GM19023 (cell line): ENCODE measurements at regions not wholly inside any gene's neighbourhood (a gene's known extent, or its start where the extent isn't known, plus 50 kb on each side); places are given as distances from the start of the nearest gene placed in this dataset.
"Not testable (repeated sequence)": the region's sequence is repeated elsewhere in the genome, so short reads cannot be mapped to it uniquely, and the experiment has no call there.

Experiments used
- ATAC-seq: cut with Tn5 transposase; IDR thresholded peaks from one replicate; pipeline ENCODE4 v1.9.1; 2021; ENCODE audit warnings: mild to moderate bottlenecking, moderate library complexity; ENCODE audit not compliant: unreplicated experiment

DNA sequence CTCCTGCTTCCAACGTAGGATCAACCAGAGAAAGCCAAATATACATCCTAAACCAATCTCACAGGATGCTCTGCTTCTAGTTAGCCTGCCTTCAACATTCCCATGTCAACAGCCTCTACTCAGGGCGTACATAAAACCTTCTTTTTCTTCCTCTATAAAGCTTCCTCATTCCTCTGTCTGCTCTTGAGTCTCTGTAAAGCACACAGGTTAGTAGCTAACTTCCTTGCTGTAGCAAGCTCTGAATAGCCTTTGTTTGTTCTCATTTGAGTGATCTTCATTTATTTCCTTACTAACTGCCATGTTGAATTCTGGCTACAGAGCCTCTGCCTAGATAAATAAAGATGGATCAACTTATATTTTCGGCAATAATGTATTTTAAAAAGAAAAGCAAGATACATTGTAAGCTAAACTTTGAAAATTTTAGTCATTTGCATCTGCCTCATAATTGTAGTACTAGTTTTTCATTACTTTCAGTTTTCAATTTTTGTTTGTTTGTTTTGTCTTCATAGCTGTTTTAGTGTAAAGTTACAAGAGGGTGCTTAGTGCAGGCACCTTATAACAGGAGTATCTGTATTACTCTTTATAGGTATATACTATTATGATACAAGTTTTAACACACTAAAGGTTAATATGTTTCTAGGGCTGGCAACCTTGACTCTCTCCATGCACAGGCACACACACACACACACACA lies 498.2 kb downstream of the PYDC2 start:
- peak; percentile 56 for ATAC-seq

DNA sequence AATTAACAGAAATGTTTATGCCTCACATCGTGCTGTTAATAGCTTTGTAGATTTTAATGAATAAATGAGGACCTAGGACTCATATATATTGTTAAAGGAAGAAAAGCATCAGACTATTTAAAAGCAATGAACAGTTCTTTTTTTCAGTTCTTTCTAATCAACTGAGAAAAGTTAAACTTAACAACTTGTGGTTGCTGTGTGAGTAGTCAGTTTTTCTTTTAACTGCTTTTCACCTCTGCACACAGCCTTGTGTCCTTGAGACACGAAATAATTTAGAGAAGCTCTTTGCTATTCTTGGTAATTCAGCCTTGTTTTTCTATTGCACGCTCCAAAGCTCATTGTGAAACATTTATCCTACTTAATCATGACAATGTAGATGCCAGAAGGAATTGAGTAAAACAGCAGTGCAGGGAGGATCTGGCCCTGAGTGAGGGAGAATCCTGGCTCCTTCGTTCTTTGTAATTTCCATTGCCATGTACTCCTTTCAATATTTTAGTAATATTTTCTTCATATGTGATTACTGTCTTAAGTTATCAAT lies 499.0 kb downstream of the PYDC2 start:
- ATAC-seq: no peak

DNA sequence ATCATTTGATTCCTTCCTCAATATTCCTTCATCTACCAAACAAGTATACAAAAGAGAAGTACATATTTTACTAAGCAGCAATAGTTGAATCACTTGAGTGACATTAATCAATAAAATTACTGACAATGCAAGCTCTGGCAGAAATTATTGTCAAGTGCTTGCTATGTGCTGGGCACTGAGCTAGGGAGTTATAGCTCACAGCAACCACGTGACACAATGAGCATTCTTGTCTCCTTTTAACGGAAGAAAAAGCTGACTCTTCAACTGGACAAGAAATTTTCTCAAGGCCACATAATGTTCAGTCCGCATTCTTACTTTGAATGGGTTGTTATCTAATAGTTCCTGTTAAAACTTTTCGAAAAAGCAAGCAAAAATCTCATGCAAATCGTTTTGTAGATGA lies 500.1 kb downstream of the PYDC2 start:
- no peak for ATAC-seq

DNA sequence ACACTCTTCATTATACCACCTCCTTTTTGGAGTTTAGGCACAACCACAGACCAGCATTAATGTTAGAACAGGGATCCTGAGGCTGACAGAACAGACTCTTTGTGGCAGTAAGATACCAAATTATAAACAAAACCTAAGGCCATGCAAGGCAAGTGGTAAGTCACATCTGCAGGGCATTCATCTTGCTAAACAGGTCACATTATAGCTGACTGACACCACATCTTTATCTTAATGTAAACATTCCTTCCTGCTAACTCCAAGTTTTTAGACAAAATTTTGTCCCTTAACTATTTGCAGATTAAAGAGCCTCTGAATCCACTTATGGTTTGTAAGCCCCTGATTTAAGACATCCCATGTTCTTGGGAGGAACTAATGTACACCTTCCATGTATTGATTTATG lies 500.6 kb downstream of the PYDC2 start:
- no peak for ATAC-seq

DNA sequence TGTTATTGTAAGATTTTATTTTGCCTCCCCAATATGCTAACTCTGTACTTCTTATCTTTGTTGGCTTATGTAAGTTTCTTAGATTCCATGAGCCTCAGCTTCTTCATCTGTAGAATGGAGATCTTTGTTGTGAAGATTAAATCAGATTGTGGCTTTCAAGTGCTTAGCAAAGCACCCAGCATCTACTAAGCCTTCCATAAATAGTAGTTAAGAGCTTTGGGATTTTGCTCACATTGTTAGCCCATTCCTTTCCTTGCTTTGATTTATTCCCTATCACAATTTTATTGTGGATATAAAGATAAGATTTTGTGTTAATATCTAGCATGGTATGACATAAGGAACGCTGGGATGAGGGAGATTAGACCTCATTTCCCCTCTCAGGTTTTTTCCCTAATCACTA lies 501.4 kb downstream of the PYDC2 start:
- ATAC-seq: no peak

DNA sequence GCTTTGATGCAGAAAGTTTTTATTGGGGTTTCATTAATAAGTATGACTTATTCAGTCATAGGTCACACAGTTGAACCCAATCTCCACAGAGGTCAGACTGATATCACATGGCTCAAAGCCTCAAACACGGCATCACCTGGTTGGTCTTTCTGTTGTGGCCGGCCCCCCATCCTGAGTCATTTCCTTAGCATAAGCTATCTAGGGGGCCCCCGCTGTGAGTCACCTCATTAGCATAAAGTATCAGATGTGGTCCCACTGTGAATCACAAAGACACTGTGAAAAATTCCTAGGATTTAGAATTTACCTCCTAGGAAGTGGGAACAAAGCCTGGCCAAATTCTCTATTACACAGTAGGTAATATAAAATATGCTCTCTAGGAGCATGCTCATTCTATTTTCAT lies 502.2 kb downstream of the PYDC2 start:
- ATAC-seq: no peak

DNA sequence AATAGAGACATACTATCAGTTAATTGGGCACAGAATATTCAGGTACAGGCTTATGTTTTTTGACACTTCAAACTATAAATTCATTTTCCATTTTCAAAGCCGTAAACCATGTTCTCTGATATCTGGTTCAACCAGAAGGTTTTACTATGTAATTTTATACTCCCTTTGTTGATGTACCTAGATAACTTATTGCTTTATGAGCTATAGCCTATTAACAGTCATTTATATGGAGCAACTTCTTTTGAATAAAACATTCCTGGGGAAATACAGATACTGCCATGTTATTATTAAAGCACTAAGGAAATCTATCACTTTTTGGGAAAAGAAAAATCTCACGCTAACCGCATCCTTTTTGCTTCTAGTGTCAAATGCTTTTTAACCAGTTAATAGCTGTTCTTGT lies 505.6 kb downstream of the PYDC2 start:
- ATAC-seq: no peak

DNA sequence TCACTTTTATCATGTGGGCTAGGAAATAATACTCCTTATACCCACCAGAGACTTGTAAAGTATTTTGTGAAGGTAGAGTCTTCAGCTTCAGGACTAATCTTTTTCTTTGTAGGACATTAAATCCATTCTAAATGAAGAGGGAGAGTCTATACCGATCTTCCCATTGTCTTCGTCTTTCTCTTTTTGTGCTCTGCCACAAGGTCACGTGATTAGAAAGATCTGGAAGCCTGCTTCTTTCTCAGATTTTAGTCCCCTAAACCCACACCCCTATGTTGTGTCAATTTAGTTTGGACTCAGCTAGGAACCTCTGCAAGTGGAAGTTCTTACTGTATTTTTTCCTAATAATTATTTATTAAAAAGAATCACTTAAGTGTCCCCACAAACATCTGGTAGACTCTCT lies 507.3 kb downstream of the PYDC2 start:
- no peak for ATAC-seq

DNA sequence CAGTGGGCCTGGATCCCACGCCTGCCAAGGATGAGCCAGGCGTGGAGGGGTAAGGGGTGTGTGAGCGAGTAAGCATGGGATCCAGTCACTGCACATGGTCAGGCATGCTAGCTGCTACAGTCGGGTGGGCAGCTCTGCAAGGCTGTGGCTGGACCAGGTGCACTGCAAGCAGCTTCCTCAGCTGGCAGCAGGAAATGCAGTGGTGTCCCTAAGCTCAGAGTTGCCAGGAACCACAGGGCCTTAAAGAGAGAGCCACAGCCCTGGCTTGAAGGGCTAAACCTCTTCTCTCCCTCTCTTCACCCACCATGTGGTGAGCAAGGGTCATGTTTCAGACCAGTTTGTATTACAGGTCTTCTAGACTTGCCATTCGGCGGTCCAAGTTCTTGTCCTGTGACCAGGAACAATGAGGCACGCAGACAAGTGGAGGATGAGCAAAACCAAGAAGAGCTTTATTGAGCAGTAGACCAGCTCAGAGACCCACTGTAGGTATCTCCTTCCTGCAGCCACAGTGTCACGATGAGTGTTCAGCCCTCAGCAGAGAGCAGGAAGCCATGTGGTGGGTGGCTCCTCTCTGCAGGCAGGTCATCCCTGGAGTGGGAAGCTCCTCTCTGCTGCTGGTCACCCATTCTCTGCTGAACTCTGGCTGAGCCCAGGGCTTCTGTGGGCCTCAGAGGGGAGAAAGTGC lies 511.9 kb downstream of the PYDC2 start:
- ATAC-seq: peak; percentile 61

DNA sequence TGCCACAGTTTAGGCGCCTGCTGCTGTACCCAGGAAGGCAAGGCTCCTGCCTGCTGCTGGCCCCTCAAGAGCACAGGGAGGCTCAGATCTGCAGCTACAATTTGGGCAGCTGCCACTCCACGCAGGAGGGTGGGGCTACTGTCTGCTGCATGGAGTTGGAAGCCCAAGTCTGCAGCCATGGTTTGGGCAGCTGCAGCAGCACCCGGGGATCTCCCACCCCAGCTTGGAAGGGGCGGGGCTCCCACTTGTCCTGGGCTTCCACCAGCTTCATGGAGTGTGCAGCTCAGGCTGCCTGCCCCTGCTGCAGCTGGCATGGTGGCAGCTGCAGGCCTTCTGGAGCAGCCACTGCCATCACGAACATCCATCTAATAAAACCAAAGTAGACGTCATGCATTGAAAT lies 512.9 kb downstream of the PYDC2 start:
- ATAC-seq: no peak

DNA sequence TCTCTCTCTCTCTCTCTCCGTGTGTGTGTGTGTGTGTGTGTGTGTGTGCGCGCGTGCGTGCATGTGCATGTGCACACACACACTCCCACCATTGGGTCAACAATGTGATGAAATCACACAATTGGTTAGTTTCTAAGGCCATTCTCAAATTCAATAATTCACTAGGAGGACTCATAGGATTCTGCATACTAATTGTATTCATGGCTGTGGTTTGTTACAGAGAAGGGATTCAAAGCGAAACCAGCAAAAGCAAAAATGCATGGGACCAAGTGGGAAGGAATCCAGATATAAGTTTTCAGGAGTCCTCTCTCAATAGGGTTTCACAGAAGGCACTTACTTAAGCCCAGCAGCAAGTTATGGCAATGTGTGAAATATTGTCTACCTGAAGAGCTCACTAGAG lies 515.0 kb downstream of the PYDC2 start:
- no peak for ATAC-seq

DNA sequence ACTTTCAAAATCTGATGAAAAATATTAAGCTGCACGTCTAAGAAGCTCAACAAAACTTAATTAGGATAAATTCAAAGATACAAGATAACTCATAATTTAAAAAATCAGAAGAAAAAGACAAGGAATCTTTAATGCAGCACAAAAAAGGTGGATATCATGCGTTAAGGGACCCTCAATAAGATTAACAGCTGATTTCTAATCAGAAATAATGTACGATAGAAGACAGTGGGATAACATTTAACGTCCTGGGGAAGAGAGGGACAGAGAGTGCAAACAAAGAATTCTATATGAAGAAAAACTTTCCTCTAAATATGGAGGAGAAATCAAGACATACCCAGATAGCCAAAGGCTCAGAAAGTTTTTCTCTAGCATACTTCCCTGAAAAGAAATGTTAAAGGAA lies 519.5 kb downstream of the PYDC2 start:
- ATAC-seq: no peak

DNA sequence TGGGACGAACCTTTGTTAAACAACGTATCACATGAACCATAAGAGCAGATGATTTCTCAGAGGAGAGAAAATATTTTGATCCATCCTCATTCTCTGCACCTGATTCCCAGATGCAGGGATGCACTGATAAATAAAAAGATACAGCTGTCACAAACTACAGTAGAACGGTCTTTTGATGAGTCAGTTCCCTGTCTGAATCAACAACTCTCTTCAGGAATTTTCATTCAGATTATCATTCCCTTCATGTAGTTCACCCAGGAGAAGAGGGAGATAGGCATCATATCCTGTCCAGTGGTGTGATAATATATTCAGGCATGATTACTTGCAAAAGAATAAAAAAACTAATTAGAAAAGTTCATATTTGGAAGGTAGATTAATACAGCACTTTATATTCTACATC lies 521.5 kb downstream of the PYDC2 start:
- no peak for ATAC-seq

DNA sequence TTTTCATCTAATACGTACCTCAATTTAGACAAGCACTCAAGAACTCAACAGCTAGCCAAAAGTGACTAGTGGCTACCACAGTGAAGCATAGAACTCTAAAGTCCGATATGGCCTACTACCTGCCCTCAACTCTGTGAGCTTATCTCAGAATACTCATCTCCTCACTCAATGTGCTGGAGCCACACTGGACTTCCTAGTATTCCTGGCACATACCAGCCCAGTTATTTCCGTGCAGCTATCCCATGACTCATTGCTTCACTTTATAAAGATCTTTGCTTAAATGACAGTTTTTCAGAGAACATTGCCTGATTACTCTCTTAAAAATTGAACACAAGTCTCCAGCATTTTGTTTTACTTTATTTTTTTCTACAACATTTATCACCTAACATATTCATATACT lies 524.7 kb downstream of the PYDC2 start:
- no peak for ATAC-seq

DNA sequence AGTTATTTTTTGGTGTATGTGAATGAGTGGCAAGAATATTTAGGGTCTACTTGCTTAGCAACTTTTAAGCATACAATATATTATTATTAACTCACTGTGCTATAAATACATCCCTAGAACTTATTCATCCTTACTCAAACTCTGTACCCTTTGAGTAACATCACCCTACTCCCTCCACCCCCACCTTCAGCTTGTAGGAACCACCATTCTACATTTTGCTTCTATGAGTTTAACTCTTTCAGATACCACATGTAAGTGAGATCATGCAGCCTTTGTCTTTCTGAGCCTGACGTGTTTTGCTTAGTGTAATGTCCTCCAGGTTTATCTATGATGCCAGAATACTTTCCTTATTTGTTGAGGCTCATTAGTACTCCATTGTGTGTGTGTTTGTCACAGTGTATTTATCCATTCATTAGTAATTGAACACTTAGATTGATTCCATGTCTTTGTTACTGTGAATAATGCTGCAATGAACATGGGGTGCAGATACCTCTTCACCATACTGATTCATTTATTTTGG lies 526.9 kb downstream of the PYDC2 start:
- ATAC-seq: no peak

DNA sequence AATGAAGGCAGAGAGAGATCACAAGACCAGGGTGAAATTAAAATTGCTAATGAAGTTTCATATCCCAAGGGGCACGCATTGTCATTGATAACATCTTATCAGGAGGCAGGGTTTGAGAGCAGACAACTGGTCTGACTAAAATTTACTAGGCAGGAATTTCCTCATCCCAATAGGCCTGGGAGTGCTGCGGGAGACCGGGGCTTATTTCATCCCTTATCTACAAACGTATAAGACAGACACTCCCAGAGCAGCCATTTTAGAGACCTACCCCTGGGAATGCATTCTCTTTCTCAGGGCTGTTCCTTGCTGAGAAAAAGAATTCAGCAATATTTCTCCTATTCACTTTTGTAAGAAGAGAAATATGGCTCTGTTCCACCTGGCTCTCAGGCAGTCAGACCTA lies 533.0 kb downstream of the PYDC2 start:
- ATAC-seq: not testable (repeated sequence)

DNA sequence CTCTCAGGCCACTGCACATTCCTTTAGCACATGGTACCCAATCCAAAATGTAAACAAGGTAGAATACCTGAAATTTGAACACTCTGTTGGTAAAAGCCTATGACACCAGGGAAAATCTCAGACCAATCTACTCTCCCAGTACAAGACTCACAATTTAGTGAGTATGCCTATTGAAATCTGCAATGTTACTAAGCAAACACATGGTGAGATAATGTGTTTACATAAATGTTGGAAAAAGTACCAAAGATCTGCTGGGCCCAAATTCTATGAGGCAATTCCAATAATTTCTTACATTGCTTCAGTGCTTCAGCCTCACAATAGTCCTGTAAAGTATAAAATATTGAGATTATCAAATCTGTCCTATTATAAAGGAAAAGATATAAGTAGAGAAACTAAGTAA lies 536.1 kb downstream of the PYDC2 start:
- ATAC-seq: no peak

DNA sequence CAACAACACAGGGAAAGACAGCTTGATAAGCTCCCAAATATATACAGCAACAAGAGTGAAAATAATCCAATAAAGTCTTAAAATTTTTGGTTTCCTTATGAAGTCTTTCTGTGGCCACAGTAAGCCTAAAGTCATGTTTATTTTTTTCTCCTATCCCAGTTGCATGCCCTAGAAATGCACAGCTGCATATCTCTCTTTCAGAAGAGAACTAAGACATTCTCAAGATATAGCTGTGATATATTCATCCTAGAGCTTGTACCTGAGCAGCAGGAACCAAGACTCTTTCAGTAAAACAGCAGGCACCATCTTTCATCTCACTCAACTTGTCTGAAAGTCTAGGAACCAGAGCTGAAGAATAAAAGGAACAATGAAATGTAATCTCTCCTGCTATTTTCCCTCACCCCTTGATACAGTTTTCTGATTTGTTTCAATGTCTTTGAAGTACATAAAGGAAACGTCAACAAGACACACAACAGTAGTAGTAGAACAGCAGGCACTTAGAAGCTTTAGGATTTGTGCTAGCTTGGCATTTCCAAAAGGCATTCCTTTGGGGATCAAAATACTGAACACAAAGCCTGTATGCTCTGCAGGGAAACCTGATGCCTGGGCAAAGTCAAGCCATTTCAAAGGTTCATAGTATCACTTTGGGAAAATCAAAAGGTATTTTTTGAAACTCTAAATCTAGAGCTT lies 536.8 kb downstream of the PYDC2 start:
- ATAC-seq: no peak

DNA sequence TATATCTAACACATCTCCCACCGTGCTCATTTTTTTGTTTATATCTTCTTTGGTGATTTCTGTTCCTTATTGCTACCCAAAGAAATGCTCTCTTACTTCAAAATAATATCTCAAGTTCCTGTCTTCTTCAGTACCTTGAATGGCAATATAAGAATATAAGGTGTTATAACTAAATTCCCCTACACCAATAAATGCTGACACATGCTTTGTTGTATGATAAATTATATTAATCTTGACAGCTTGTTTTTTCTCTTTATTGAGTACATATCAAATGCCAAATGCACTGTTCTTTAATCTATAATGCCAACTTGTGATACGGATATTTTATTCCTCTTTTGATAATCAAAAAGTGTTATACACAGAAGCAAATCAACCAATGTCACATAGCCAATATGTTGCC lies 540.3 kb downstream of the PYDC2 start:
- no peak for ATAC-seq

DNA sequence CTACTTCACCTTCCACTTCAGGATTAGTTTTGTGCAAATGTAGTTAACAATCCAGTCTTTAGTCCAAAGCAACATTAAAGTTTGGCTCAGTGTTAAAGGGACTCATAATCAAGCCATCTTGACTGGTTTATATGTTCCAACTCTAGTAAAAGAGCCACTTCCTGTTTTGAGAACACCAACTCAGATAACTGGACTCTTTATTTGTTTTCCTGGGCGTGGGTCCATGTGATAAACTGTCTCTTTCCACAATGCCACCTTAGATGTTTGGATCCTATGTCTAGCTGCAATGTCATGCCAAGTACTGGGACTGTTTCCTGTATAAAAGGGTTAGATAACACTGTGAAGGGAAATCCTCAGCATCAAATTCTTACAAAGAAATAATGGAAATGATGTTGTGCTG lies 545.0 kb downstream of the PYDC2 start:
- ATAC-seq: no peak

DNA sequence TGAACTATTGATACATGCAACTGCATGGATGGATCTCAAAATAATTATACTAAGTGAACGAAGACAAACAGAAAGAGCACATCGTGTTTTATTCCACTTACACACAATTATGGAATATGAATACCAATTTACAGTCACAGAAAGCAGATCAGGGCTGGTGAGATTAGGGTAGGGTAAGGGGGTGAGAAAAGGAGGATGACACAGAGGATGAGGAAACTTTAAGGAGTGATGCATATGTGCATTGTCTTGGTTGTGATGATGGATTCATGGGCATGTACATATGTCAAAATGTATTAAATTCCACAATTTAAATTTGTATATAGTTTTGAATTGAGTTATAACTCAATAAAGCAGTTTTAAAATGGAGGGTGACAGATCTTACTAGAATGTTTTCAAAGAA lies 548.9 kb downstream of the PYDC2 start:
- ATAC-seq: no peak

DNA sequence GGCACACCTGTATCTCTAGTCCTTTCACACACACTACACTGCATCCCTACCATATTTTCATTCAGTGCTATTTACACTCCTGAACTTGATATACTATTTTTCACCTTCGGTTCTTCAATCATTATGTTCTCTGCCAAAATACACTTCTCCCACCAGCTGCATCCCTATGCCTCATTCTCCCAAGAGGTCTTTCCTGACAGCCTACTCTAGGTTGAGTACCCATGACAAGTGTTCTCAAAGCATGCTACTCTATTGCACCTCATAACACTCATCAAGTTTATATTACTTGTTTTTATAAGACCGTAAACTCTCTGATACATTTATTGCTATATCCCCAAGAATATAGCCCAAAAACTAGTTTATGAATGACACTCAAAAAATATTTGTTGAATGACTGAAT lies 549.5 kb downstream of the PYDC2 start:
- ATAC-seq: no peak
